ENCODE measurements at regions not wholly inside any gene's neighbourhood (a gene's known extent, or its start where the extent isn't known, plus 50 kb on each side); places are given as distances from the start of the nearest gene placed in this dataset.

DNA sequence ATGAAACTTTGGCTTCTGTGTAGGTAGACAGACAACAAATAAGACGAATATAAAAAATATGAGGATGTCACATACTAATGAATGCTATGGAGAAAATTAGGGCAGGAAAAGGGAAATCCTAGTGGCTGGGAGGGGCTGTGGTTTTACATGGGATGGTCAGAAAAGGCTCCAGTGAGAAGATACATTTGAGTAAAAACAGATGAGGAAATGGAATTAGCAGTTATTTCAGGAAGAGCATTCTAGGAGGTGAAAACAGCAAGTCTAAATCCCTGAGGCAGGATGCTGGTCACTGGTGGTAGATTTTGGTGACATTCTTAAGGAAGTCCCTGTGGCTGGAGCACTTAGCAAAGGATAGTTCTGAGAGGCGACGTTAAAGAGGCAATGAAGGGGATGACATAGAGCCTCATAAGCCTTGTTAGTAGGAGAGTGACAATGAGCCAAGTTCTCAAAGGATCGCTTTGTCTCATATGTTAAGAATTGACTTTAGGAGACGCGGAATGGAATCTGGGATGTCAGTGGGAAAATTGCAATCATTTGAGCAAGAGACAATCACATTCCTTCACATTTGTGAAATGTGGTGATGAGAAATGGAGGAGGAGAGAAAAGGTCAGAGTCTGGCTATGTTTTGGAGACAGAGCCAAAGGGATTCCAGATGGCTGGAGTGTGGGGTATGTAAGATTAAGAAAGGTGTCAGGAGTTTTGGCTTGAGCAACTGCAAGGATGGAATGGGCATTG, 384.7 kb upstream of the FZD8 start:
- H3K9me3 ChIP-seq (ENCODE audit: insufficient read depth in 2 of 2, low read depth in 1 of 2, low read length in 1 of 2), result no peaks in the 10 kb centered on the region
- TF ChIP-seq SP1 (IDR thresholded peaks at IDR 0.05; ENCODE audit: low read depth, low read length), result no peak
- TF ChIP-seq SP4 (IDR thresholded peaks at IDR 0.05; ENCODE audit: low read length), result no peak
- H3K27ac ChIP-seq (ENCODE audit: low read depth, low read length), result no peak overlapping the region
- no peaks in the 10 kb centered on the region for H3K23me2 ChIP-seq (ENCODE audit: low read depth, low read length)
- H3K56ac ChIP-seq (replicated peaks; ENCODE audit: insufficient read length, low read depth, low read length), result no peak overlapping the region
- H2BK12ac ChIP-seq (ENCODE audit: low read depth, low read length), result no peak overlapping the region
- no peak overlapping the region for H3K23ac ChIP-seq (ENCODE audit: insufficient read length)
- H3K14ac ChIP-seq (ENCODE audit: insufficient read length), result no peak overlapping the region
- no peak overlapping the region for H3K18ac ChIP-seq (ENCODE audit: extremely low read depth, low read length)
- H2BK5ac ChIP-seq (ENCODE audit: low read depth, low read length), result no peak overlapping the region
- H2BK15ac ChIP-seq (ENCODE audit: low read length), result no peak overlapping the region
- no peak overlapping the region for H2BK20ac ChIP-seq (ENCODE audit: low read length)
- no peak overlapping the region for H2BK120ac ChIP-seq (replicated peaks; ENCODE audit: low read depth, low read length)
- peaks cover 0 to 2% (median under 1%) of the 10 kb centered on the region in 4 experiments; a peak in 2 of 7 replicates for H3K4me1 ChIP-seq (replicated peaks in 1 of 4; ENCODE audit: control insufficient read depth in 3 of 4, insufficient read depth in 4 of 4, low read length in 3 of 4)
- H3K27me3 ChIP-seq (replicated peaks in 1 of 4; ENCODE audit: control insufficient read depth in 3 of 4, extremely low read depth in 1 of 4, insufficient read depth in 3 of 4, low read length in 3 of 4), result no peaks in the 10 kb centered on the region
- FAIRE-seq (no peak), DNase-seq (ENCODE audit: low read depth in 1 of 2, low spot score in 2 of 2) (no peak)
- H3K4me2 ChIP-seq (ENCODE audit: insufficient read depth in 1 of 2, low read depth in 2 of 2, low read length in 2 of 2), result no peak overlapping the region
- H3K4me3 ChIP-seq (ENCODE audit: extremely low read depth in 1 of 4, insufficient read depth in 2 of 4, low read depth in 3 of 4, low read length in 4 of 4), result no peak overlapping the region
- no peak overlapping the region for H2AFZ ChIP-seq (ENCODE audit: low read length)
- H3K4ac ChIP-seq (replicated peaks; ENCODE audit: insufficient read length, low read depth, low read length), result no peak overlapping the region
- H3K79me2 ChIP-seq (ENCODE audit: control insufficient read depth in 1 of 2, insufficient read depth in 2 of 2, low read length in 2 of 2), result no peaks in the 10 kb centered on the region
- 88% methylated on average over 6 of the region's 6 CpGs; no CpG with 5 or more reads in 1 of the 2 experiments for WGBS, 2 experiments (ENCODE audit: extremely low coverage in 1 of 2, insufficient coverage in 1 of 2, insufficient read length in 1 of 2, insufficient replicate concordance in 2 of 2, low coverage in 1 of 2, low lambda C conversion rate in 2 of 2, missing lambda C conversion rate in 1 of 2)
- no peak overlapping the region for H4K5ac ChIP-seq (ENCODE audit: insufficient read length, low read depth, low read length)
- ChIA-PET CTCF (ENCODE audit: partially characterized antibody) (no interaction called here), POLR2A (ENCODE audit: partially characterized antibody) (no interaction called here)
- no peaks in the 10 kb centered on the region for H3K79me1 ChIP-seq (ENCODE audit: low read depth, low read length)
- no peak overlapping the region for H4K8ac ChIP-seq (ENCODE audit: extremely low read depth, insufficient read depth, low read length)
- H4K91ac ChIP-seq (replicated peaks; ENCODE audit: insufficient read length, low read length), result no peak overlapping the region
- H3K36me3 ChIP-seq (ENCODE audit: control insufficient read depth in 2 of 4, insufficient read depth in 4 of 4, low read length in 3 of 4), result no peaks in the 10 kb centered on the region
- H3K9ac ChIP-seq (replicated peaks in 1 of 4; ENCODE audit: extremely low read depth in 1 of 4, low read depth in 3 of 4, low read length in 3 of 4), result no peak overlapping the region
- no peaks in the 10 kb centered on the region for H4K20me1 ChIP-seq (replicated peaks in 1 of 2; ENCODE audit: control insufficient read depth in 1 of 2, insufficient read depth in 2 of 2, low read length in 2 of 2)
- no peak overlapping the region for H2AK5ac ChIP-seq (ENCODE audit: low read depth, low read length)
